ENCODE measurements at regions not wholly inside any gene's neighbourhood (a gene's known extent, or its start where the extent isn't known, plus 50 kb on each side); places are given as distances from the start of the nearest gene placed in this dataset.

DNA sequence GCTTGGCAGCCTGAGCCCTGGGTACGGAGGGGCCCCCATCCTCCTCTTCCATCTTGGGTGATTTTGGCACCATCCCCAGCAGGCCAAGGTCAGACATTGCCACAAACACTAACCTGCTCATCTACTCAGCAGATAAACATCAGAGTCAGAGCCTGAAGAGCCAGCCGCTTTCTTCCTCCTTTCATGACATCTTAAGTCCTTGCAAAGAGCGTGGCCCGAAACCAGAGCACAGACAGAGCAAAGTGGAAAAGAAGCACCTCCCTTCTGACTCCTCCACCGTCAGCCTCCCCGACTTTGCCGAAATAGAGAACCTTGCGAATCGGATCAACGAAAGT is 60.4 kb upstream of the RPH3AL start:
- no peak for DNase-seq (ENCODE audit: low spot score)

DNA sequence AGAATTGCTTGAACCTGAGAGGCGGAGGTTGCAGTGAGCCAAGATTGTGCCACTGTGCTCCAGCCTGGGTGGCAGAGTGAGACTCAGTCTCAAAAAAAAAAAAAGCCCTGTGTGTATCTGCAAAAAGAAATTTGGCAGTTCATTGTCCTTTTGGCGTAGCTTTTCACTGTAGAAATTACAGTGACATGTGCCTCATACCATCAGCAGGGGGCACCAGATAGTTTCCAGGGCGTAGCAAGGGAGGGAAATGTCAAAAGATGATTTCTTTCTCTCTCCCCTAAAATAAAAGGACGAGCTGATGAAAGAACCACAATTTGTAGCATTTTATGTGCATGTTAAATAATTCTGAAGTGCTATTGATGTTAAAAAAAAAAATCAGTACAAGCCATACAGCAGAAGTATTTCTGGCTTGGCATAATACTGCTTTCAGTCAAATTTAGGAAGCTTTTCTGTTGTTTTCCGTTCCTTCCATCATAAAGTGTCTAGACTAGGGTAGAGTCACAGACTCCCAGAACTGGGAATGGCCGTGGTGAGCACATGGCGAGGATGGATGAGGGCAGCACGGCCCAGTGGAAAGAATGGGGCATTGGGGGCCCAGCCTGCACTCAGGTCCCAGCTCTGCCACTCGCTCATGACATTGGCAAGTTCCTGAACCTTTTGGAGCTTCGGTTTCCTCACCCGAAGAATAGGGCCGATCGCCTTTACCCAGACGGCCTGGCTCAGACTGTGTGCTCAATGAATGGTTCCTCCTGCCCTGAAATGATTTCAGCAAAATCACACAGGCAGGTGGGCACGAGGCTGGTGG is 59.8 kb upstream of the RPH3AL start:
- peak; percentile 28 for DNase-seq (ENCODE audit: low spot score)

DNA sequence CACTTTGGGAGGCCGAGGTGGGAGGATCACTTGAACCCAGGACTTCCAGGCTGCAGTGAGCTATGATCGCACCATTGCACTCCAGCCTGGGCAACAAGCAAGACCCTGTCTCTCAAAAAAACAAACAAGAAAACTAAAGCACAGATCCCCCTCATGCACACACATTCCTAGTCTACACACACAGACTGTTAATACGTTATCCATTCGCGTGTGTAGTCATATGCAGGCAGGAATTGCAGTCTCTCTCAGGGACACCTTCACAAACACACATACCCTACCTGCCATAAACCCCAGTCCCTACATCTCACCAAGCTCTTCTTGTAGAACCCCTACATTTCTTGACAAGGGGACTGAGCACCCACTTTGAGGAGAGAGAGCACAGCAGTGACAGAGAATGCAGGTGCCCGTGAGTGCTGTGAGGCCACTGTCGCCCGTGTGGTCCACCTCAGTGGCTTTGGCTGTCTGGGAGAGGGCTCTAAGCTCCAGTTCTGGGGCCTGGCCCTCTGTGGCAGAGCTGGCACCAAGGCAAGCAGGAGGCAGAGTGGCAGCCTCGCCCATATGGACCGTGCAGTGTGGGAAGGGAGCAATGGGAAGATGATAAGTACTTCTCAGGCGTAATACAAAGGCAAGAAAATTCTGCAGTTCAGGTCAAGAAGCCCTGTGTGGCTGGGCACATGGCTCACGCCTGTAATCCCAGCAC is 59.0 kb upstream of the RPH3AL start:
- DNase-seq (ENCODE audit: low spot score), result no peak

DNA sequence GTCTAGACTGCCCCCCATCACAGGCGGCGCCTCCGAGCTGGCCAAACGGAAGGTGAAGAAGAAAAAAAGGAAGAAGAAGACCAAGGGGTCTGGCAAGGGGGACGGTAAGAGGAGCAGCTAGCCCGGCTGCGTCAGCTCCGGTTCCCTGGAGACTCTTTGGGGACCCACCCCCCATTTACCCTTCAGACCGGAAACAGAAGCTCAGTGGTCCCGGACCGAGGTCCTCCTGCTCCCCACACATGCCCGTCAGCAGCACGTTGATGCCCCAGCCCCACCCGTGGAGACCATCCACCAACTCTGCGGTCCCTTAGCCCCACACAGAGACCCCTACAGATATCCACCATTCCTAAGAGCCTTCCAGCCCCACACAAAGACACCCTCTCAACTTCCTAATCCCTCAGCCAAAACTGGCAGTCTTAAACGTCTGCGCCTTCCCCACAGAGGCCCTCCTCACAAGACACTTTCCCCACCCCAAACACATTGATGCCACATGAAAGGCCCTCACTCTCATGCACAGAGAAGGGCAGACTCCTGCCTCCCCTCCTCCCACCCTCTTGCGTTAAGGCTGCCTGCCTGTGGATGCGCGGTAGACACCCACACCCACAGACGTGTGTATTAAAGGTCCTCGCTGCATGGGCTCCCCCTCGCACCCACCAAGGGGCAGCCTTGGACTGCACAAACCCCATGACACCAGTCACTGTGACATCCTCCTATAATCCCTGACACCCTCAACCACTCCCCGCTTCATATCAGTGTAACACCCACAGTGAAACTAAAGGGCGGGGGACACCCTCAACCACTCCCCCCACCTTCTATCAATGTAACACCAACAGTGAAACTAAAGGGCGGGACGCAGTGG is 58.2 kb upstream of the RPH3AL start:
- no peak for DNase-seq (ENCODE audit: low spot score)

- DNase-seq (ENCODE audit: low spot score), result peak; percentile 92
Observed at GRCh38 chr17:409848-410542, 57.4 kb upstream of the RPH3AL start.

- DNase-seq (ENCODE audit: low spot score), result no peak
Observed at GRCh38 chr17:409308-409847, 56.8 kb upstream of the RPH3AL start.

GRCh38 chr17:404703-405102 is 52.1 kb upstream of the RPH3AL start:
- no peak for DNase-seq (ENCODE audit: low spot score)
